Neural progenitor cell (in vitro differentiated cells): ENCODE measurements at regions not wholly inside any gene's neighbourhood (a gene's known extent, or its start where the extent isn't known, plus 50 kb on each side); places are given as distances from the start of the nearest gene placed in this dataset.

Experiments used
- DNase-seq: peaks from one replicate; pipeline ENCODE4 v3.0.0-alpha.2; 2016; ENCODE audit warnings: low spot score
- H2AFZ ChIP-seq: fragments of 200-600 bp; sonication (generic); replicated peaks from 2 replicates; pipeline ENCODE4 v1.6.1; 2016; ENCODE audit warnings: antibody characterized with exemption
- H3F3A ChIP-seq: fragments of 200-600 bp; sonication (generic); 2 replicates; pipeline ENCODE4 v1.6.1; 2016; ENCODE audit warnings: antibody characterized with exemption, low read depth
- H3K27ac ChIP-seq: fragments of 200-600 bp; sonication (generic); 2 replicates; pipeline ENCODE4 v1.5.1; 2016; ENCODE audit warnings: mild to moderate bottlenecking
- H3K27me3 ChIP-seq: fragments of 200-600 bp; sonication (generic); 2 replicates; pipeline ENCODE4 v1.6.1; 2016; ENCODE audit warnings: mild to moderate bottlenecking, moderate library complexity
- H3K36me3 ChIP-seq: fragments of 200-600 bp; sonication (generic); 2 replicates; pipeline ENCODE4 v1.5.1; 2016
- H3K4me1 ChIP-seq: fragments of 200-600 bp; sonication (generic); 2 replicates; pipeline ENCODE4 v1.6.1; 2016; ENCODE audit warnings: mixed run types
- H3K4me2 ChIP-seq: fragments of 200-600 bp; sonication (generic); 2 replicates; pipeline ENCODE4 v1.6.1; 2016
- H3K4me3 ChIP-seq: fragments of 200-600 bp; sonication (generic); 2 replicates; pipeline ENCODE4 v1.5.1; 2016
- H3K79me2 ChIP-seq: fragments of 200-600 bp; sonication (generic); 2 replicates; pipeline ENCODE4 v1.6.1; 2016; ENCODE audit warnings: low read depth
- H3K9ac ChIP-seq: fragments of 200-600 bp; sonication (generic); 2 replicates; pipeline ENCODE4 v1.6.1; 2016
- H3K9me3 ChIP-seq: fragments of 200-600 bp; sonication (generic); 2 replicates; pipeline ENCODE4 v1.5.1; 2016; ENCODE audit warnings: low read depth
- H4K20me1 ChIP-seq: fragments of 200-600 bp; sonication (generic); 2 replicates; pipeline ENCODE4 v1.6.1; 2016; ENCODE audit warnings: low read depth
- H3K27ac Mint-ChIP-seq: 3 replicates; pipeline ENCODE4 v1.8.0; 2021; ENCODE audit warnings: mixed read lengths
- H3K27me3 Mint-ChIP-seq: 2 replicates; pipeline ENCODE4 v1.8.0; 2022; ENCODE audit warnings: low read depth, mild to moderate bottlenecking, inconsistent platforms, moderate library complexity, mixed read lengths; ENCODE audit not compliant: insufficient read depth
- H3K36me3 Mint-ChIP-seq: 3 replicates; pipeline ENCODE4 v1.8.0; 2021; ENCODE audit warnings: mixed read lengths
- H3K4me1 Mint-ChIP-seq: 3 replicates; pipeline ENCODE4 v1.8.0; 2021; ENCODE audit warnings: mixed read lengths
- H3K4me3 Mint-ChIP-seq: 3 replicates; pipeline ENCODE4 v1.8.0; 2021; ENCODE audit warnings: mild to moderate bottlenecking, moderate library complexity, mixed read lengths
- H3K9me3 Mint-ChIP-seq: 3 replicates; pipeline ENCODE4 v1.8.0; 2020; ENCODE audit warnings: mixed read lengths
- EZH2 ChIP-seq: fragments of 200-600 bp; sonication (generic); IDR thresholded peaks from 2 replicates; pipeline ENCODE4 v1.6.1; 2017; ENCODE audit warnings: antibody characterized with exemption, mild to moderate bottlenecking, moderate library complexity
- EZH2phosphoT487 ChIP-seq: fragments of 200-600 bp; sonication (generic); IDR thresholded peaks from 2 replicates; pipeline ENCODE4 v1.6.1; 2017; ENCODE audit warnings: antibody characterized with exemption
- TF ChIP-seq, protein P1 (sequence below): fragments of 200-600 bp; sonication (generic); IDR thresholded peaks from 2 replicates; pipeline ENCODE4 v1.5.1; 2017; ENCODE audit warnings: antibody characterized with exemption, mild to moderate bottlenecking

DNA sequence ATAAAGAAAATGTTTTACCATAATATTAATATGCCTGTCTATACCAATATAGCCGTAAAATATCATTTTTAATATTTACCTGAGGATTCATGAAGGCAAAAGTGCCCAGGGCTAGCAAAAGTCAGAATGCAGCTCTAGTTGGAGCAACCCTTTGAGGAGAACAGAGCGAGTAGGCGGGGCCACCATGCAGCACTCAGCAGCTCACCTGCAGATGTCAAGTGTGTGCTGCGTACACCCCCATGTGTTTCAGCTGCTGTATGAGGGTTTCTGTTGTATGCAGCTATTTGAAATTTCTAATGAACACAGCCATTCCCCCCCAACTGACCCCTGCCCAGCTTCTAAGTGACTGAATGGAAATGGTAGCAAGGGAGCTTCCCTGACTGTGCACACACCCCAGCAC, 508.0 kb downstream of the QKI start:
- H3K36me3 ChIP-seq: no peaks in the 10 kb centered on the region
- Mint-ChIP-seq H3K9me3 (peaks cover 10% of the 10 kb centered on the region), H3K36me3 (no peaks in the 10 kb centered on the region), H3K27ac (no peak overlapping the region), H3K27me3 (peaks cover 3% of the 10 kb centered on the region), H3K4me3 (no peak overlapping the region), H3K4me1 (peaks cover 6% of the 10 kb centered on the region)
- H3K4me1 ChIP-seq: no peaks in the 10 kb centered on the region
- no peak overlapping the region for H3K4me2 ChIP-seq
- H3K9ac ChIP-seq: no peak overlapping the region
- H3K4me3 ChIP-seq: no peak overlapping the region
- DNase-seq: no peak
- no peaks in the 10 kb centered on the region for H4K20me1 ChIP-seq
- no peak overlapping the region for H2AFZ ChIP-seq
- H3K27me3 ChIP-seq: no peaks in the 10 kb centered on the region
- H3F3A ChIP-seq: no peaks in the 10 kb centered on the region
- no peaks in the 10 kb centered on the region for H3K79me2 ChIP-seq
- no peak overlapping the region for H3K27ac ChIP-seq
- TF ChIP-seq EZH2phosphoT487: no peak
- no peak for TF ChIP-seq EZH2
- TF ChIP-seq, protein P1, sequence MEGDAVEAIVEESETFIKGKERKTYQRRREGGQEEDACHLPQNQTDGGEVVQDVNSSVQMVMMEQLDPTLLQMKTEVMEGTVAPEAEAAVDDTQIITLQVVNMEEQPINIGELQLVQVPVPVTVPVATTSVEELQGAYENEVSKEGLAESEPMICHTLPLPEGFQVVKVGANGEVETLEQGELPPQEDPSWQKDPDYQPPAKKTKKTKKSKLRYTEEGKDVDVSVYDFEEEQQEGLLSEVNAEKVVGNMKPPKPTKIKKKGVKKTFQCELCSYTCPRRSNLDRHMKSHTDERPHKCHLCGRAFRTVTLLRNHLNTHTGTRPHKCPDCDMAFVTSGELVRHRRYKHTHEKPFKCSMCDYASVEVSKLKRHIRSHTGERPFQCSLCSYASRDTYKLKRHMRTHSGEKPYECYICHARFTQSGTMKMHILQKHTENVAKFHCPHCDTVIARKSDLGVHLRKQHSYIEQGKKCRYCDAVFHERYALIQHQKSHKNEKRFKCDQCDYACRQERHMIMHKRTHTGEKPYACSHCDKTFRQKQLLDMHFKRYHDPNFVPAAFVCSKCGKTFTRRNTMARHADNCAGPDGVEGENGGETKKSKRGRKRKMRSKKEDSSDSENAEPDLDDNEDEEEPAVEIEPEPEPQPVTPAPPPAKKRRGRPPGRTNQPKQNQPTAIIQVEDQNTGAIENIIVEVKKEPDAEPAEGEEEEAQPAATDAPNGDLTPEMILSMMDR: no peak
- no peaks in the 10 kb centered on the region for H3K9me3 ChIP-seq

- Mint-ChIP-seq H3K27ac (no peak overlapping the region), H3K4me1 (peaks cover 7% of the 10 kb centered on the region), H3K4me3 (no peak overlapping the region), H3K27me3 (no peaks in the 10 kb centered on the region), H3K36me3 (no peaks in the 10 kb centered on the region), H3K9me3 (peaks cover 10% of the 10 kb centered on the region)
- Histone ChIP-seq H3K27ac (no peak overlapping the region), H3K4me3 (no peak overlapping the region), H3K79me2 (no peaks in the 10 kb centered on the region), H3F3A (no peaks in the 10 kb centered on the region), H2AFZ (no peak overlapping the region), H3K9me3 (no peaks in the 10 kb centered on the region), H3K4me2 (no peak overlapping the region), H3K27me3 (no peaks in the 10 kb centered on the region), H3K9ac (no peak overlapping the region), H4K20me1 (no peaks in the 10 kb centered on the region), H3K36me3 (no peaks in the 10 kb centered on the region), H3K4me1 (peaks cover 3% of the 10 kb centered on the region)
- no peak for TF ChIP-seq EZH2
- no peak for TF ChIP-seq EZH2phosphoT487
- TF ChIP-seq, protein P1: no peak
- DNase-seq: no peak
These were observed 505.1 kb downstream of the QKI start for GRCh38 chr6:163919652-163920051.

- Histone ChIP-seq H3K36me3 (no peaks in the 10 kb centered on the region), H3F3A (no peaks in the 10 kb centered on the region), H3K9ac (no peak overlapping the region), H4K20me1 (no peaks in the 10 kb centered on the region), H3K27me3 (no peaks in the 10 kb centered on the region), H3K79me2 (no peaks in the 10 kb centered on the region), H2AFZ (no peak overlapping the region), H3K4me2 (no peak overlapping the region), H3K4me3 (no peak overlapping the region), H3K4me1 (peaks cover 3% of the 10 kb centered on the region), H3K27ac (no peak overlapping the region), H3K9me3 (no peaks in the 10 kb centered on the region)
- H3K9me3 Mint-ChIP-seq: peaks cover 3% of the 10 kb centered on the region
- no peak overlapping the region for H3K4me3 Mint-ChIP-seq
- TF ChIP-seq, protein P1: no peak
- TF ChIP-seq EZH2phosphoT487: no peak
- no peak for TF ChIP-seq EZH2
- no peak for DNase-seq
- H3K27me3 Mint-ChIP-seq: peaks cover 3% of the 10 kb centered on the region
- peaks cover 7% of the 10 kb centered on the region for H3K4me1 Mint-ChIP-seq
- no peak overlapping the region for H3K27ac Mint-ChIP-seq
- H3K36me3 Mint-ChIP-seq: no peaks in the 10 kb centered on the region
These were observed 502.0 kb downstream of the QKI start for GRCh38 chr6:163916315-163917081.
